ENCODE measurements at regions not wholly inside any gene's neighbourhood (a gene's known extent, or its start where the extent isn't known, plus 50 kb on each side); places are given as distances from the start of the nearest gene placed in this dataset.

DNA sequence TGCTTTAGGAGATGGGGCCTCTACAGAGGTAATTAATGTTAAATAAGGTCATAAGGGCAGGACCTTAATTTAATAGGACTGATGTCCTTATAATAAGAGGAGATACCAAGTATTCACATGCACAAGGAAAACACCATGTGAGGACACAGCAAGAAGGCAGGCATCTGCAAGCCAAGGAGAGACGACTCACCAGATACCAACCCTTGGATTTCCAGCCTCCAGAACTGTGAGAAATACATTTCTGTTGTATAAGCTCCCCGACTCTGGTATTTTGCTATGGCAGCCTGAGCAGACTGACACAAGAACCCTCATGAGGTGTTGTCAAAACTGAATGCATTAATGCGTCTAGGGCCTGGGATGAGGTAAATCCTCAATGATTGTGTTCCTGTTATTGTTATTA is 56.2 kb upstream of the MAPK10 start:
- TF ChIP-seq, protein P1, sequence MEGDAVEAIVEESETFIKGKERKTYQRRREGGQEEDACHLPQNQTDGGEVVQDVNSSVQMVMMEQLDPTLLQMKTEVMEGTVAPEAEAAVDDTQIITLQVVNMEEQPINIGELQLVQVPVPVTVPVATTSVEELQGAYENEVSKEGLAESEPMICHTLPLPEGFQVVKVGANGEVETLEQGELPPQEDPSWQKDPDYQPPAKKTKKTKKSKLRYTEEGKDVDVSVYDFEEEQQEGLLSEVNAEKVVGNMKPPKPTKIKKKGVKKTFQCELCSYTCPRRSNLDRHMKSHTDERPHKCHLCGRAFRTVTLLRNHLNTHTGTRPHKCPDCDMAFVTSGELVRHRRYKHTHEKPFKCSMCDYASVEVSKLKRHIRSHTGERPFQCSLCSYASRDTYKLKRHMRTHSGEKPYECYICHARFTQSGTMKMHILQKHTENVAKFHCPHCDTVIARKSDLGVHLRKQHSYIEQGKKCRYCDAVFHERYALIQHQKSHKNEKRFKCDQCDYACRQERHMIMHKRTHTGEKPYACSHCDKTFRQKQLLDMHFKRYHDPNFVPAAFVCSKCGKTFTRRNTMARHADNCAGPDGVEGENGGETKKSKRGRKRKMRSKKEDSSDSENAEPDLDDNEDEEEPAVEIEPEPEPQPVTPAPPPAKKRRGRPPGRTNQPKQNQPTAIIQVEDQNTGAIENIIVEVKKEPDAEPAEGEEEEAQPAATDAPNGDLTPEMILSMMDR (IDR thresholded peaks at IDR 0.05), result no peak
- TF ChIP-seq POLR2A (IDR thresholded peaks at IDR 0.05), result no peak
